ENCODE measurements at regions not wholly inside any gene's neighbourhood (a gene's known extent, or its start where the extent isn't known, plus 50 kb on each side); places are given as distances from the start of the nearest gene placed in this dataset.
"Not testable (repeated sequence)": the region's sequence is repeated elsewhere in the genome, so short reads cannot be mapped to it uniquely, and the experiment has no call there.

DNA sequence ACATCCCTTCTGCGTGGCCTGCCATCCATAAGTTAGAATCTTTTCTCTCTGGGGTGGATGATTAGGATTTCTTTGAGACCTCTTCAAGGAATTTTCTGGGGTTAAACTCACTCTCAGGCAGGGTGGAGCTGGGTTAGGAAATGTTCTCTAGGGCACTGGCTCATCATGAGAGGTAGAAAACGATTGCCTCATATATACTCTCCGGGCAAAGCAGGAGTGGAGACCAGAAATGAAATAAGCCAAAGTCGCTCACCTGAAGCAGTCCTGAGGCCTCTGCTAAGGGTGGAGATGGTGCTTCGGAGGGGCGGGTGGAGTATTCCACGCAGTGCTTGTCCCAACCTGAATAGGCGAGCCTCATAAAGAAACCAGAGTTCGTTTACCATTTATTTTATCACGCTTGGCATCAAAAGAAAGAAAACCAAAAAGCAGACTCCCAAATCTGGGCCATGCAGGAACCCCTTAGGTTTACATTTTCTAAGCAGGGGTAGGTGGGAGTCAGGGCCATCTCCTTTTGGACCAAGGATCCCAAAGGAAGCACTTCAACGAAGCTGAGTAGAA is 249.3 kb upstream of the MEIS1 start:
- H3K9me3 ChIP-seq: no peaks in the 10 kb centered on the region
- TF ChIP-seq, protein P1, sequence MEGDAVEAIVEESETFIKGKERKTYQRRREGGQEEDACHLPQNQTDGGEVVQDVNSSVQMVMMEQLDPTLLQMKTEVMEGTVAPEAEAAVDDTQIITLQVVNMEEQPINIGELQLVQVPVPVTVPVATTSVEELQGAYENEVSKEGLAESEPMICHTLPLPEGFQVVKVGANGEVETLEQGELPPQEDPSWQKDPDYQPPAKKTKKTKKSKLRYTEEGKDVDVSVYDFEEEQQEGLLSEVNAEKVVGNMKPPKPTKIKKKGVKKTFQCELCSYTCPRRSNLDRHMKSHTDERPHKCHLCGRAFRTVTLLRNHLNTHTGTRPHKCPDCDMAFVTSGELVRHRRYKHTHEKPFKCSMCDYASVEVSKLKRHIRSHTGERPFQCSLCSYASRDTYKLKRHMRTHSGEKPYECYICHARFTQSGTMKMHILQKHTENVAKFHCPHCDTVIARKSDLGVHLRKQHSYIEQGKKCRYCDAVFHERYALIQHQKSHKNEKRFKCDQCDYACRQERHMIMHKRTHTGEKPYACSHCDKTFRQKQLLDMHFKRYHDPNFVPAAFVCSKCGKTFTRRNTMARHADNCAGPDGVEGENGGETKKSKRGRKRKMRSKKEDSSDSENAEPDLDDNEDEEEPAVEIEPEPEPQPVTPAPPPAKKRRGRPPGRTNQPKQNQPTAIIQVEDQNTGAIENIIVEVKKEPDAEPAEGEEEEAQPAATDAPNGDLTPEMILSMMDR (IDR thresholded peaks at IDR 0.05): no peak
- TF ChIP-seq EP300 (IDR thresholded peaks at IDR 0.05; ENCODE audit: low read depth) (no peak), POLR2A (IDR thresholded peaks at IDR 0.05) (no peak), POLR2AphosphoS5 (IDR thresholded peaks at IDR 0.05) (no peak)
- intact Hi-C loops (cut with DNase I; ENCODE audit: low total_unique reads): no loop called here
- H3K36me3 ChIP-seq: no peaks in the 10 kb centered on the region
- no peaks in the 10 kb centered on the region for H3K4me1 ChIP-seq
- H3K4me3 ChIP-seq: no peak overlapping the region
- DNase-seq: no peak
- no peaks in the 10 kb centered on the region for H3K27me3 ChIP-seq
- WGBS, 2 donors (ENCODE audit: low coverage in 1 of 2): 87 to 89% methylated on average over 3 to 11 of the region's 11 CpGs
- in situ Hi-C loops (cut with MboI; ENCODE audit: low pct_ligation_motif_present in 1 of 4, low pct_unique_long_range_greater_than_20kb in 1 of 4, low sequenced_read_pairs in 3 of 4): no loop called here
- no peak overlapping the region for H3K27ac ChIP-seq

DNA sequence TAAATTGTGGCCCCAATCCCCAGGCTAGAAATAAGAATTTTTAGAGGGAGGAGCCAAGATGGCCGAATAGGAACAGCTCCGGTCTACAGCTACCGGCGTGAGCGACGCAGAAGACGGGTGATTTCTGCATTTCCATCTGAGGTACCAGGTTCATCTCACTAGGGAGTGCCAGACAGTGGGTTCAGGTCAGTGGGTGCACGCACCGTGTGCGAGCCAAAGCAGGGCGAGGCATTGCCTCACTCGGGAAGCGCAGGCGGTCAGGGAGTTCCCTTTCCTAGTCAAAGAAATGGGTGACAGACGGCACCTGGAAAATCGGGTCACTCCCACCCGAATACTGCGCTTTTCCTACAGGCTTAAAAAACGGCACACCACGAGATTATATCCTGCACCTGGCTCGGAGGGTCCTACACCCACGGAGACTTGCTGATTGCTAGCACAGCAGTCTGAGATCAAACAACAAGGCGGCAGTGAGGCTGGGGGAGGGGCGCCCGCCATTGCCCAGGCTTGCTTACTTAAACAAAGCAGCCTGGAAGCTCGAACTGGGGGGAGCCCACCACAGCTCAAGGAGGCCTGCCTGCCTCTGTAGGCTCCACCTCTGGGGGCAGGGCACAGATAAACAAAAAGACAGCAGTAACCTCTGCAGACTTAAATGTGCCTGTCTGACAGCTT is 257.7 kb upstream of the MEIS1 start:
- H3K4me1 ChIP-seq; H3K9me3 ChIP-seq; H3K27ac ChIP-seq; intact Hi-C loops (cut with DNase I; ENCODE audit: low total_unique reads); H3K36me3 ChIP-seq; DNase-seq; in situ Hi-C loops (cut with MboI; ENCODE audit: low pct_ligation_motif_present in 1 of 4, low pct_unique_long_range_greater_than_20kb in 1 of 4, low sequenced_read_pairs in 3 of 4); H3K4me3 ChIP-seq; H3K27me3 ChIP-seq: not testable (repeated sequence)
- 85 to 89% methylated on average over 18 to 26 of the region's 26 CpGs for WGBS, 2 donors (ENCODE audit: low coverage in 1 of 2)

DNA sequence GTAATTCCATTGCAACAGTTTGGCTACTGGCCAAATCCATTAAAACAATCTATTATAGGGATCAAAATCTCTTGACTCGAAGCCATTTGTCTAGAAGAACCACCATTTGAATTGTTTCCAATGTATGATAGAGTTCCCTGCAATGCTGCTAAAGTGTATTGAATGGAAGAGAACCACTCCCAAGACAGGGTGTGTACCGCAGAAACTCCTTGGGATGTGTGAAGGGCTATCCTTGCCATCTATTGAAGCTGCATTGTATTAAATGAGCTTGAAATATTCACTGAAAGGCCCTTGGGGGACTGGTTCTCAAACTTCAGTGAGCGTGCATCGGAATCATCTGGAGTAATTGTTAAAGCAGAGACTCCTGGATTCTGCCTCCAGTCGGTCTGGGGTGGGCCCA is 260.4 kb upstream of the MEIS1 start:
- Histone ChIP-seq H3K27ac (no peak overlapping the region), H3K9me3 (no peaks in the 10 kb centered on the region), H3K27me3 (no peaks in the 10 kb centered on the region), H3K4me3 (no peak overlapping the region), H3K36me3 (no peaks in the 10 kb centered on the region), H3K4me1 (peaks cover 0 to 9% (median 0%) of the 10 kb centered on the region in 4 donors)
- TF ChIP-seq, protein P1 (IDR thresholded peaks at IDR 0.05): no peak
- TF ChIP-seq EP300 (IDR thresholded peaks at IDR 0.05; ENCODE audit: low read depth) (no peak), POLR2A (IDR thresholded peaks at IDR 0.05) (no peak), POLR2AphosphoS5 (IDR thresholded peaks at IDR 0.05) (no peak)
- intact Hi-C loops (cut with DNase I; ENCODE audit: low total_unique reads) (no loop called here), in situ Hi-C loops (cut with MboI; ENCODE audit: low pct_ligation_motif_present in 1 of 4, low pct_unique_long_range_greater_than_20kb in 1 of 4, low sequenced_read_pairs in 3 of 4) (no loop called here)
- DNase-seq: no peak
- WGBS, 2 donors (ENCODE audit: low coverage in 1 of 2): 85 to 91% methylated on average over 5 of the region's 5 CpGs

DNA sequence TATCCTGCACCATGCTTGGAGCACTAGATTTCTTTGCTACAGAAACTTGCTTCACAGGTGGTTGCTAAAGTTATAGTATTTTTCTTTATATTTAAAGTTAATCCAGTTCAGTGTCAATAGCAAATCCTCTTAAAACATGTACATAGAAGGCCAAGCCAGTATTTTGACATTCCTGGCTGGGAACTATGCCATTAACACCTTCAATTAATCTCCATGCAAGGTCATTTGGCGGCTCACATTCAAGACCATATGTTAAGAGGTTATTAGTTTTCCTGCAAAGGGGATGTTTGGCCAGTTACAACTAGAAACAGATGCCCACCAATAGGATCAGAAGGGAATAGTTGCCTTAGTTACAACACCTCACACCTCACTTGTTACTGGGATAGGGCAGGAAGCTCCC is 261.3 kb upstream of the MEIS1 start:
- no peak for DNase-seq
- 90 to 91% methylated on average over 1 of the region's 1 CpG for WGBS, 2 donors (ENCODE audit: low coverage in 1 of 2)
- Histone ChIP-seq H3K4me1 (peaks cover 0 to 9% (median 0%) of the 10 kb centered on the region in 4 donors), H3K27me3 (no peaks in the 10 kb centered on the region), H3K36me3 (no peaks in the 10 kb centered on the region), H3K9me3 (no peaks in the 10 kb centered on the region), H3K4me3 (no peak overlapping the region), H3K27ac (no peak overlapping the region)
- intact Hi-C loops (cut with DNase I; ENCODE audit: low total_unique reads): no loop called here
- in situ Hi-C loops (cut with MboI; ENCODE audit: low pct_ligation_motif_present in 1 of 4, low pct_unique_long_range_greater_than_20kb in 1 of 4, low sequenced_read_pairs in 3 of 4): no loop called here
- TF ChIP-seq, protein P1 (IDR thresholded peaks at IDR 0.05): no peak
- TF ChIP-seq POLR2AphosphoS5 (IDR thresholded peaks at IDR 0.05) (no peak), POLR2A (IDR thresholded peaks at IDR 0.05) (no peak), EP300 (IDR thresholded peaks at IDR 0.05; ENCODE audit: low read depth) (no peak)

DNA sequence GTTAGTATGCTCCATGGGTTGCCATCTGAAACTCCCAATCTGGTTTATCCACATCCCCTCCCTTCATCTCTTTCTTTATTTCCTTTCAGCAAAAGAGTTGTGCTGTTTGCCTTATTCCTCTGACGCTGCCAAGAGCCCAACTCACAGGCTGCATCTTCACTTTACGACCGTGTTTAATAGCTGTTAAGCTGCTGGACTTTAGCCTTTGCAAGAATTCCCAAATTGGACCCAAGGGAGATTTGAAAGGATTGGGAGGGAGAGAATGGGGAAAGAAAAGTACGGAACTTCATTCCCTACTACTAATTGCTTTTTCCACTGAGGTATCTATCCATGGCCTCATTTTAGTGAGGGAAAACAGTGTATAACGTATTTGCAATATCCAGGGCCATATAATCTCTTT is 263.4 kb upstream of the MEIS1 start:
- peaks cover 0 to 9% (median 0%) of the 10 kb centered on the region in 4 donors for H3K4me1 ChIP-seq
- no peak overlapping the region for H3K4me3 ChIP-seq
- no peak overlapping the region for H3K27ac ChIP-seq
- 32 to 33% methylated on average over 4 to 5 of the region's 5 CpGs for WGBS, 2 donors (ENCODE audit: low coverage in 1 of 2)
- H3K36me3 ChIP-seq: no peaks in the 10 kb centered on the region
- DNase-seq: no peak
- intact Hi-C loops (cut with DNase I; ENCODE audit: low total_unique reads): no loop called here
- no peaks in the 10 kb centered on the region for H3K27me3 ChIP-seq
- in situ Hi-C loops (cut with MboI; ENCODE audit: low pct_ligation_motif_present in 1 of 4, low pct_unique_long_range_greater_than_20kb in 1 of 4, low sequenced_read_pairs in 3 of 4): no loop called here
- H3K9me3 ChIP-seq: no peaks in the 10 kb centered on the region
- TF ChIP-seq EP300 (IDR thresholded peaks at IDR 0.05; ENCODE audit: low read depth) (no peak), POLR2AphosphoS5 (IDR thresholded peaks at IDR 0.05) (no peak), POLR2A (IDR thresholded peaks at IDR 0.05) (no peak)
- TF ChIP-seq, protein P1 (IDR thresholded peaks at IDR 0.05): no peak
